Ovary (tissue), 3 donors: ENCODE measurements at regions not wholly inside any gene's neighbourhood (a gene's known extent, or its start where the extent isn't known, plus 50 kb on each side); places are given as distances from the start of the nearest gene placed in this dataset.

Experiments used
- CTCF ChIP-seq, 3 donors: fragments of 450-650 bp in 2 of 3; fragments of 200-600 bp in 1 of 3; IDR thresholded peaks; one replicate each; pipeline versions ENCODE4 v1.5.1 to v1.8.0; 2016 to 2022; ENCODE audit warnings: antibody characterized with exemption in 3 of 3, mild to moderate bottlenecking in 1 of 3
- EP300 ChIP-seq: sonication (generic); formaldehyde crosslinking; IDR thresholded peaks from one replicate; pipeline ENCODE4 v1.6.1; 2017; ENCODE audit warnings: antibody characterized with exemption
- donor health status: DM: no; HTN: no; CAD: no.

- no peak for TF ChIP-seq EP300
- TF ChIP-seq CTCF (IDR thresholded peaks at IDR 0.05) = no peak
Measured at GRCh38 chr17:14760212-14760611, 459.3 kb downstream of the HS3ST3B1 start.
